WTC11 (cell line): ENCODE measurements at regions not wholly inside any gene's neighbourhood (a gene's known extent, or its start where the extent isn't known, plus 50 kb on each side); places are given as distances from the start of the nearest gene placed in this dataset.
"Not testable (repeated sequence)": the region's sequence is repeated elsewhere in the genome, so short reads cannot be mapped to it uniquely, and the experiment has no call there.

Experiments used
- ATAC-seq: fragments of 200-7000 bp; cut with Tn5 transposase; 2 replicates; pipeline ENCODE4 v1.10.0; 2021; ENCODE audit warnings: mild to moderate bottlenecking, moderate library complexity
- CTCF ChIA-PET: fragments of 300-600 bp; sonication (Branson Sonifier 250); formaldehyde crosslinking; loops from one replicate; lab custom pipeline; 2021; ENCODE audit warnings: antibody characterized with exemption; lab: Charles Lee
- POLR2A ChIA-PET: fragments of 350-600 bp; sonication (Branson Sonifier 250); formaldehyde crosslinking; loops from one replicate; lab custom pipeline; 2021; ENCODE audit warnings: antibody characterized with exemption; lab: Charles Lee
- DNase-seq: peaks from one replicate; pipeline ENCODE4 v3.0.0; 2021; ENCODE audit warnings: low spot score
- H3K27ac Mint-ChIP-seq: 2 replicates; pipeline ENCODE4 v1.8.0; 2021; ENCODE audit warnings: mixed read lengths
- H3K27me3 Mint-ChIP-seq: 2 replicates; pipeline ENCODE4 v1.8.0; 2021; ENCODE audit warnings: low read depth, mild to moderate bottlenecking, moderate library complexity, mixed read lengths
- H3K36me3 Mint-ChIP-seq: 2 replicates; pipeline ENCODE4 v1.8.0; 2021; ENCODE audit warnings: mixed read lengths
- H3K4me1 Mint-ChIP-seq: 2 replicates; pipeline ENCODE4 v1.8.0; 2022; ENCODE audit warnings: mixed read lengths
- H3K4me3 Mint-ChIP-seq: 2 replicates; pipeline ENCODE4 v1.8.0; 2021; ENCODE audit warnings: mild to moderate bottlenecking, moderate library complexity, mixed read lengths
- H3K9me3 Mint-ChIP-seq: 2 replicates; pipeline ENCODE4 v1.8.0; 2021; ENCODE audit warnings: mixed read lengths
- ATF1 ChIP-seq: sonication (generic); formaldehyde crosslinking; IDR thresholded peaks from 2 replicates; pipeline ENCODE4 v1.8.1; 2023; ENCODE audit warnings: mild to moderate bottlenecking, moderate library complexity, missing genetic modification reagents
- CDX4 ChIP-seq: fragments of 250-450 bp; sonication (Bioruptor Pico); IDR thresholded peaks from 2 replicates; pipeline ENCODE4 v1.9.0; 2021; ENCODE audit warnings: moderate library complexity, mild to moderate bottlenecking, inconsistent platforms, borderline replicate concordance
- CTCF ChIP-seq: fragments of 200-600 bp; IDR thresholded peaks from 2 replicates; pipeline ENCODE4 v1.8.0; 2022; ENCODE audit warnings: antibody characterized with exemption
- E2F5 ChIP-seq: sonication (generic); formaldehyde crosslinking; IDR thresholded peaks from 2 replicates; pipeline ENCODE4 v1.8.1; 2022; ENCODE audit warnings: mild to moderate bottlenecking, moderate library complexity, missing genetic modification reagents
- IRF1 ChIP-seq: sonication (generic); formaldehyde crosslinking; IDR thresholded peaks from 2 replicates; pipeline ENCODE4 v1.8.0; 2023; ENCODE audit warnings: missing genetic modification reagents
- ZNF121 ChIP-seq: sonication (generic); formaldehyde crosslinking; IDR thresholded peaks from 2 replicates; pipeline ENCODE4 v1.8.0; 2023; ENCODE audit warnings: missing genetic modification reagents
- ZNF423 ChIP-seq: fragments of 250-450 bp; sonication (Bioruptor Pico); IDR thresholded peaks from 2 replicates; pipeline ENCODE4 v2.1.2; 2022; ENCODE audit warnings: mild to moderate bottlenecking, moderate library complexity
- ZNF532 ChIP-seq: fragments of 250-450 bp; sonication (Bioruptor Pico); IDR thresholded peaks from 2 replicates; pipeline ENCODE4 v1.9.0; 2021; ENCODE audit warnings: mild to moderate bottlenecking, borderline replicate concordance
- ZNF671 ChIP-seq: fragments of 250-450 bp; sonication (Bioruptor Pico); IDR thresholded peaks from 2 replicates; pipeline ENCODE4 v1.8.0; 2021; ENCODE audit warnings: mild to moderate bottlenecking

- DNase-seq: peak; percentile 50
- CTCF ChIA-PET: interaction anchor here (0.5 to 1.7 kb wide), 16 partner anchors 9 to 546 kb away, joined by 3 to 10 read pairs (median 4); partner anchors contain the start of genes EEIG2, FNDC7 and SLC25A24
- ATAC-seq: peak; percentile 100
These were observed 83.9 kb upstream of the NBPF4 start for GRCh38 chr1:108327534-108328466.

GRCh38 chr1:108345776-108346531, 102.1 kb upstream of the NBPF4 start:
- no peak for ATAC-seq
- Mint-ChIP-seq H3K9me3 (peaks cover 16% of the 10 kb centered on the region), H3K4me3 (no peak overlapping the region), H3K4me1 (peaks cover 7% of the 10 kb centered on the region), H3K36me3 (no peaks in the 10 kb centered on the region), H3K27me3 (no peaks in the 10 kb centered on the region), H3K27ac (no peak overlapping the region)
- no peak for TF ChIP-seq E2F5 (CRISPR knock-in tag)
- no peak for TF ChIP-seq ZNF423 (CRISPR knock-in tag)
- no peak for TF ChIP-seq ATF1 (CRISPR knock-in tag)
- no peak for TF ChIP-seq CDX4 (CRISPR knock-in tag)
- TF ChIP-seq ZNF121 (CRISPR knock-in tag): no peak
- TF ChIP-seq ZNF532 (CRISPR knock-in tag): no peak
- ChIA-PET POLR2A (no interaction called here), CTCF (interaction anchor here (0.7 to 1.1 kb wide), 2 partner anchors 214 to 297 kb away, joined by 3 to 5 read pairs; no protein-coding TSS in a partner anchor)
- DNase-seq: no peak

More at GRCh38 chr1:108327534-108328466, 83.9 kb upstream of the NBPF4 start:
- H3K4me3 Mint-ChIP-seq: no peak overlapping the region
- TF ChIP-seq IRF1: no peak
- TF ChIP-seq CTCF: peak; percentile 20; the same call in 1 of the 2 replicates
- no peaks in the 10 kb centered on the region; the same call in 1 of the 2 replicates for H3K27me3 Mint-ChIP-seq
- peaks cover 8% of the 10 kb centered on the region for H3K9me3 Mint-ChIP-seq
- no peaks in the 10 kb centered on the region for H3K4me1 Mint-ChIP-seq
- no peak overlapping the region for H3K27ac Mint-ChIP-seq
- POLR2A ChIA-PET: interaction anchor here (0.7 kb wide), 1 partner anchor 127 kb away, joined by 4 read pairs; the partner anchor contains the start of gene SLC25A24
- H3K36me3 Mint-ChIP-seq: no peaks in the 10 kb centered on the region

GRCh38 chr1:108357802-108358201, 92.3 kb upstream of the NBPF6 start:
- no peak for DNase-seq
- no peak overlapping the region for H3K27ac Mint-ChIP-seq
- ChIA-PET CTCF (no interaction called here), POLR2A (no interaction called here)
- no peak overlapping the region for H3K4me3 Mint-ChIP-seq
- peaks cover 2% of the 10 kb centered on the region; the same call in 1 of the 2 replicates for H3K27me3 Mint-ChIP-seq
- ATAC-seq: no peak
- no peaks in the 10 kb centered on the region for H3K36me3 Mint-ChIP-seq
- H3K4me1 Mint-ChIP-seq: no peaks in the 10 kb centered on the region
- H3K9me3 Mint-ChIP-seq: peaks cover 19% of the 10 kb centered on the region
- TF ChIP-seq ZNF671 (CRISPR knock-in tag): no peak

GRCh38 chr1:108380059-108380832, 69.9 kb upstream of the NBPF6 start:
- H3K27ac Mint-ChIP-seq, H3K4me1 Mint-ChIP-seq, POLR2A ChIA-PET, H3K27me3 Mint-ChIP-seq, H3K36me3 Mint-ChIP-seq, DNase-seq, CTCF ChIA-PET, H3K9me3 Mint-ChIP-seq, H3K4me3 Mint-ChIP-seq, ATAC-seq: not testable (repeated sequence)
